Fibroblast of skin of back (primary cell): ENCODE measurements at regions not wholly inside any gene's neighbourhood (a gene's known extent, or its start where the extent isn't known, plus 50 kb on each side); places are given as distances from the start of the nearest gene placed in this dataset.
A peak's percentile ranks its signal among the peaks of the same experiment; 100 is the strongest.
"Not testable (repeated sequence)": the region's sequence is repeated elsewhere in the genome, so short reads cannot be mapped to it uniquely, and the experiment has no call there.

Experiments used
- DNase-seq: peaks from one replicate; pipeline ENCODE4 v3.0.0-alpha.2; 2013

- no peak for DNase-seq
Observed at GRCh38 chr12:45490232-45490881, 239.1 kb upstream of the ARID2 start.

GRCh38 chr12:45494279-45494678 is 235.2 kb upstream of the ARID2 start:
- no peak for DNase-seq

- DNase-seq: no peak
Observed at GRCh38 chr12:45498645-45499044, 230.9 kb upstream of the ARID2 start.

- no peak for DNase-seq
Observed at GRCh38 chr12:45502481-45503128, 226.9 kb upstream of the ARID2 start.

- DNase-seq: no peak
Observed at GRCh38 chr12:45503899-45504298, 225.6 kb upstream of the ARID2 start.

- no peak for DNase-seq
Observed at GRCh38 chr12:45504316-45505010, 225.0 kb upstream of the ARID2 start.

GRCh38 chr12:45509187-45509586 is 220.3 kb upstream of the ARID2 start:
- no peak for DNase-seq

GRCh38 chr12:45509621-45510020 is 219.9 kb upstream of the ARID2 start:
- no peak for DNase-seq

- DNase-seq: no peak
Observed at GRCh38 chr12:45517381-45517780, 212.1 kb upstream of the ARID2 start.

GRCh38 chr12:45518291-45519235 is 210.9 kb upstream of the ARID2 start:
- no peak for DNase-seq

GRCh38 chr12:45522227-45522626 is 207.3 kb upstream of the ARID2 start:
- no peak for DNase-seq

- not testable (repeated sequence) for DNase-seq
Observed at GRCh38 chr12:45526823-45527222, 202.7 kb upstream of the ARID2 start.

- no peak for DNase-seq
Observed at GRCh38 chr12:45532113-45532512, 197.4 kb upstream of the ARID2 start.

- DNase-seq: no peak
Observed at GRCh38 chr12:45535610-45536180, 193.8 kb upstream of the ARID2 start.

GRCh38 chr12:45536284-45536683 is 193.2 kb upstream of the ARID2 start:
- no peak for DNase-seq

GRCh38 chr12:45540661-45541341 is 188.7 kb upstream of the ARID2 start:
- no peak for DNase-seq

- DNase-seq: peak; percentile 67
Observed at GRCh38 chr12:45543887-45544286, 185.6 kb upstream of the ARID2 start.

GRCh38 chr12:45546545-45546944 is 183.0 kb upstream of the ARID2 start:
- DNase-seq: no peak

GRCh38 chr12:45547132-45547531 is 182.4 kb upstream of the ARID2 start:
- DNase-seq: no peak

GRCh38 chr12:45547822-45548221 is 181.7 kb upstream of the ARID2 start:
- no peak for DNase-seq

GRCh38 chr12:45548426-45548825 is 181.1 kb upstream of the ARID2 start:
- no peak for DNase-seq
